A673 (cell line): ENCODE measurements at regions not wholly inside any gene's neighbourhood (a gene's known extent, or its start where the extent isn't known, plus 50 kb on each side); places are given as distances from the start of the nearest gene placed in this dataset.

Source experiments
- BruUV-seq: library from RNA; stranded (reverse); fragments of 400-500 nt; replicated peaks from 2 replicates; lab custom pipeline; 2021; lab: Mats Ljungman, UMichigan
- CTCF ChIA-PET: fragments of 300-600 bp; sonication (Branson Sonifier 250); formaldehyde crosslinking; loops from one replicate; lab custom pipeline; 2022; ENCODE audit warnings: antibody characterized with exemption; lab: Charles Lee
- POLR2A ChIA-PET: fragments of 300-600 bp; sonication (Branson Sonifier 250); formaldehyde crosslinking; loops from one replicate; lab custom pipeline; 2022; ENCODE audit warnings: antibody characterized with exemption; ENCODE audit not compliant: low non-redundant PET; lab: Charles Lee
- DNase-seq: peaks from one replicate; pipeline ENCODE4 v3.0.0-alpha.2; 2015; ENCODE audit warnings: low spot score
- H3K27ac ChIP-seq: fragments of 200-600 bp; sonication (generic); 2 replicates; pipeline ENCODE4 v1.5.1; 2016; ENCODE audit warnings: mixed run types, low read depth, mild to moderate bottlenecking, mixed read lengths, antibody characterized with exemption, low read length; ENCODE audit not compliant: poor library complexity, severe bottlenecking
- H3K27me3 ChIP-seq: fragments of 200-600 bp; sonication (generic); replicated peaks from 2 replicates; pipeline ENCODE4 v1.6.1; 2017; ENCODE audit warnings: mixed run types, low read depth, mild to moderate bottlenecking, mixed read lengths, antibody characterized with exemption, low read length; ENCODE audit not compliant: insufficient read depth, poor library complexity
- H3K36me3 ChIP-seq: fragments of 200-600 bp; sonication (generic); 2 replicates; pipeline ENCODE4 v1.6.1; 2016; ENCODE audit warnings: mixed run types, mild to moderate bottlenecking, mixed read lengths, antibody characterized with exemption, low read length; ENCODE audit not compliant: insufficient read depth, poor library complexity, severe bottlenecking
- H3K4me1 ChIP-seq: fragments of 200-600 bp; sonication (generic); 2 replicates; pipeline ENCODE4 v1.6.1; 2017; ENCODE audit warnings: mixed run types, mild to moderate bottlenecking, mixed read lengths, antibody characterized with exemption, low read length; ENCODE audit not compliant: insufficient read depth, poor library complexity, severe bottlenecking
- H3K4me3 ChIP-seq: fragments of 200-600 bp; sonication (generic); 2 replicates; pipeline ENCODE4 v1.5.1; 2016; ENCODE audit warnings: low read depth, mixed run types, mild to moderate bottlenecking, mixed read lengths, low read length; ENCODE audit not compliant: poor library complexity, severe bottlenecking
- H3K9me3 ChIP-seq: fragments of 200-600 bp; sonication (generic); 2 replicates; pipeline ENCODE4 v1.6.1; 2016; ENCODE audit warnings: mixed run types, low read depth, mild to moderate bottlenecking, mixed read lengths, antibody characterized with exemption, low read length; ENCODE audit not compliant: poor library complexity, severe bottlenecking
- EZH2 ChIP-seq: fragments of 200-600 bp; sonication (generic); IDR thresholded peaks from 2 replicates; pipeline ENCODE4 v1.6.1; 2017; ENCODE audit warnings: borderline replicate concordance, low read depth, mild to moderate bottlenecking, mixed read lengths, antibody characterized with exemption, low read length; ENCODE audit not compliant: poor library complexity, severe bottlenecking
- intact Hi-C: fragments of 100-400 bp; cut with micrococcal nuclease; formaldehyde crosslinking; loops from one replicate; pipeline ENCODE4 v1.10.0; 2022; ENCODE audit not compliant: unreplicated experiment
- TF ChIP-seq, protein P1 (sequence below): fragments of 300-800, 200-600 bp; sonication (generic); conservative IDR thresholded peaks from 2 replicates; pipeline ENCODE4 v1.5.1; 2017; ENCODE audit warnings: low read depth, mild to moderate bottlenecking, antibody characterized with exemption, low read length, moderate library complexity, mixed read lengths

DNA sequence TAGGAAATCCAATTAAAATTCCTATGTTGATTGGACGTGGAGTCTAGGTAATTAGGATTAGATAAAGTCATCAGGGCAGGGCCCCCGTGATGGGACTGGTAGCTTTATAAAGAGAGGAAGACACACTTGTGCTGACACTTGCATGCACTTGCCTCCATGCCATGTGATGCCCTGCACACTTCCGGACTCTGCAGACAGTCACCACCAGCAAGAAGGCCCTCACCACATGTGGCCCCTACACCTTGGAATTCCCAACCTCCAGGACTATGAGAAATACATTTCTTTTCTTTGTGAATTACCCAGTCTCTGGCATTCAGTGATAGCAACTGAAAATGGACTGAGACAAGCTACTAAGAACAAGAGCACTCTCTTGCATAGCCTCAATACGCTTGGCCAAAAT is 90.6 kb downstream of the CRYGS start:
- TF ChIP-seq, protein P1, sequence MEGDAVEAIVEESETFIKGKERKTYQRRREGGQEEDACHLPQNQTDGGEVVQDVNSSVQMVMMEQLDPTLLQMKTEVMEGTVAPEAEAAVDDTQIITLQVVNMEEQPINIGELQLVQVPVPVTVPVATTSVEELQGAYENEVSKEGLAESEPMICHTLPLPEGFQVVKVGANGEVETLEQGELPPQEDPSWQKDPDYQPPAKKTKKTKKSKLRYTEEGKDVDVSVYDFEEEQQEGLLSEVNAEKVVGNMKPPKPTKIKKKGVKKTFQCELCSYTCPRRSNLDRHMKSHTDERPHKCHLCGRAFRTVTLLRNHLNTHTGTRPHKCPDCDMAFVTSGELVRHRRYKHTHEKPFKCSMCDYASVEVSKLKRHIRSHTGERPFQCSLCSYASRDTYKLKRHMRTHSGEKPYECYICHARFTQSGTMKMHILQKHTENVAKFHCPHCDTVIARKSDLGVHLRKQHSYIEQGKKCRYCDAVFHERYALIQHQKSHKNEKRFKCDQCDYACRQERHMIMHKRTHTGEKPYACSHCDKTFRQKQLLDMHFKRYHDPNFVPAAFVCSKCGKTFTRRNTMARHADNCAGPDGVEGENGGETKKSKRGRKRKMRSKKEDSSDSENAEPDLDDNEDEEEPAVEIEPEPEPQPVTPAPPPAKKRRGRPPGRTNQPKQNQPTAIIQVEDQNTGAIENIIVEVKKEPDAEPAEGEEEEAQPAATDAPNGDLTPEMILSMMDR, result no peak
- TF ChIP-seq EZH2, result no peak
- no peaks in the 10 kb centered on the region for H3K36me3 ChIP-seq
- intact Hi-C loops, result no loop called here
- CTCF ChIA-PET, result no interaction called here
- peak; percentile 35 for DNase-seq
- no TSS peak for BruUV-seq
- POLR2A ChIA-PET, result no interaction called here
- no peak overlapping the region for H3K4me3 ChIP-seq
- H3K27me3 ChIP-seq, result peaks cover 2% of the 10 kb centered on the region
- no peaks in the 10 kb centered on the region for H3K9me3 ChIP-seq
- H3K4me1 ChIP-seq, result peaks cover 10% of the 10 kb centered on the region
- no peak overlapping the region for H3K27ac ChIP-seq

DNA sequence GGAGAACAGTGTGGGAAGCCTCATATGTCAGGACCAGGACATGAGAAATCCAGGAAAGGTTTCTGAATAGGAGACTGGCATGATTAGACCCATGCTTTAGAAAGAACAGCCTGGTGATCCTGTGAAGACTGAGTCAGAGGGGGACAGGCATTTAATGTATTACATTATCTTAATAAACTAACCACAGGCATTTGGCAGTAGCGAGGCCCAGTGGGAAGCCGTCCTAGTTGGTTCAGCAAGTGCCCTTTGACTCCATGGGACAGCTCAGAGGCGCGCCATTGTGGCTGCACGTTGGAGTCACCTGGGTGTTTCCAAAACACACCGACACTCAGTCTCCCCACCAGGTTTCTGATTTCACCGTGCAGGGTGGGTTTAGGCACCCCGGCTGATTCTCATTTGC is 90.5 kb upstream of the DGKG start:
- H3K27me3 ChIP-seq, result peaks cover 5% of the 10 kb centered on the region
- ChIA-PET CTCF (no interaction called here), POLR2A (no interaction called here)
- TF ChIP-seq, protein P1, result no peak
- TF ChIP-seq EZH2, result no peak
- no peak overlapping the region for H3K4me3 ChIP-seq
- BruUV-seq, result no TSS peak
- peaks cover 10% of the 10 kb centered on the region for H3K4me1 ChIP-seq
- no peak overlapping the region for H3K27ac ChIP-seq
- intact Hi-C loops, result no loop called here
- DNase-seq, result peak; percentile 18
- H3K9me3 ChIP-seq, result no peaks in the 10 kb centered on the region
- H3K36me3 ChIP-seq, result no peaks in the 10 kb centered on the region

DNA sequence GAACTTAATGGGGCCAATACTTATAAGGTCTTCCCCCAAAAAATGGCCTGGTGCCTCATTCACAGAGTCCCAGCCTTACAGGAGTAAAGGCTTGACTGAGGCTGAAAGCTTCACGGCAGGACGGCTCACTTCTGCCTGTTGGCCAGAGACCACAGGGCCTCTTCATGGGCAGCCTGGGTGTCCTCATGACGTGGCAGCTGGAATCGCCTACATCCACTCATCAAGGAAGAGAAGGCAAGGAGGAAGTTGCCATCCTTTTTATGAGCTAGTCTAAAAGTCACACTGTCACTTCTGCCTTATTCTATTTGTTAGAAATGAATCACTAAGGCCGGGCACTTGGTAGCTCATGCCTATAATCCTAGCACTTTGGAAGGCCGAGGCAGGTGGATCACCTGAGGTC is 89.3 kb upstream of the DGKG start:
- DNase-seq, result no peak
- Histone ChIP-seq H3K4me3 (no peak overlapping the region), H3K4me1 (peaks cover 10% of the 10 kb centered on the region), H3K9me3 (no peaks in the 10 kb centered on the region), H3K36me3 (no peaks in the 10 kb centered on the region), H3K27ac (no peak overlapping the region), H3K27me3 (peaks cover 5% of the 10 kb centered on the region)
- POLR2A ChIA-PET, result interaction anchor here (0.8 kb wide), 1 partner anchor 40 kb away, joined by 3 read pairs; no protein-coding TSS in a partner anchor
- no TSS peak for BruUV-seq
- no peak for TF ChIP-seq EZH2
- TF ChIP-seq, protein P1, result no peak
- intact Hi-C loops, result no loop called here
- CTCF ChIA-PET, result no interaction called here
